Urinary bladder (tissue), 3 donors: ENCODE measurements at regions not wholly inside any gene's neighbourhood (a gene's known extent, or its start where the extent isn't known, plus 50 kb on each side); places are given as distances from the start of the nearest gene placed in this dataset.

Experiments
- DNase-seq: peaks from one replicate; pipeline ENCODE4 v3.0.0-alpha.2; 2015; ENCODE audit errors: extremely low spot score
- H3K27ac ChIP-seq: one replicate; pipeline ENCODE4 v1.5.1; 2013; ENCODE audit warnings: low read depth, mild to moderate bottlenecking, moderate library complexity
- H3K36me3 ChIP-seq: one replicate; pipeline ENCODE4 v1.6.1; 2013; ENCODE audit warnings: mild to moderate bottlenecking, moderate library complexity; ENCODE audit not compliant: insufficient read depth
- H3K4me1 ChIP-seq: one replicate; pipeline ENCODE4 v1.6.1; 2013; ENCODE audit warnings: mild to moderate bottlenecking, moderate library complexity; ENCODE audit not compliant: insufficient read depth
- H3K4me3 ChIP-seq: one replicate; pipeline ENCODE4 v1.5.1; 2013; ENCODE audit warnings: low read depth, low read length
- WGBS: extraction: QIAGEN DNeasy Blood & Tissue Kit; methylation state at CpG from one replicate; pipeline ENCODE4 v1.1.7; 2013; 5-methylcytosine and 5-hydroxymethylcytosine counted together
- donor health status: healthy with polysubstance abuse.
- donor health status: healthy.

DNA sequence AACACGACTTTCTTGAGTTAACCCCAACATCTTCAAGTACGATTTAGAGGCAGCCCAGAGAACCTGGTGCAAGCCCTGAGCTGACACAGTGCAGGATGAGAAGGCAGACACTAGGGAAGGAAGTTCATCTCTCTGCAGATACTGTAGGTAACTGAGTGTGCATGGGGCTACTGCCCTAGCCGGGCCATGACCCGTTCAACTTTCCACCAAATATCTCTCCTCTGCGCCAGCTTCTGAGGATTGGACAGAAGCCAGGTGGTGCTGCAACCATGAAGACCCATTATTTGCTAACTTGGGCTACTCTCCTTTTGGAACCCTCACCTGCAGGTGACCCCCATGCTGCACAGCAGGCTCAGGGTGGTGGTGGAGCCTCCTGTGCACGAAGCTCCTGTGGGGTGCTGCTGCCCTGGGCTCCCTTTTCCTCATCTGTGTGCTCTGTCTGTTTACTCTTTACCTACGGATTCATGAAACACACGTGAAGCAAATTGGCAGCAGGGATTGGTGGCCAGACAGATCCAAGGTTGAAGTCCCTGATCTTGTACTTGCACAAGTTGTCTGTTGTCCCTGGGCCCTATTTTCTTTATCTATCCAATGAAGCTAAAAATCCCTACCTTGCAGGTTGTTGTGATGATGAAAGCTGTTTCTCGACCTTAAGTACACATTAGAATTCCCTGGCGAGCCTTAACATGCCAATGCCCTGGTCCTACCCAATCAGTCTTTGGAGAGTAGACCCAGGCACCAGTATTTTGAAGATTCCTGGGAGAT is 227.8 kb downstream of the LACC1 start:
- H3K27ac ChIP-seq, result peak overlapping the region; percentile 43
- DNase-seq, result no peak
- 74% methylated on average over 10 of the region's 10 CpGs for WGBS
- no peak overlapping the region for H3K4me3 ChIP-seq
- H3K36me3 ChIP-seq, result no peaks in the 10 kb centered on the region
- no peaks in the 10 kb centered on the region for H3K4me1 ChIP-seq

DNA sequence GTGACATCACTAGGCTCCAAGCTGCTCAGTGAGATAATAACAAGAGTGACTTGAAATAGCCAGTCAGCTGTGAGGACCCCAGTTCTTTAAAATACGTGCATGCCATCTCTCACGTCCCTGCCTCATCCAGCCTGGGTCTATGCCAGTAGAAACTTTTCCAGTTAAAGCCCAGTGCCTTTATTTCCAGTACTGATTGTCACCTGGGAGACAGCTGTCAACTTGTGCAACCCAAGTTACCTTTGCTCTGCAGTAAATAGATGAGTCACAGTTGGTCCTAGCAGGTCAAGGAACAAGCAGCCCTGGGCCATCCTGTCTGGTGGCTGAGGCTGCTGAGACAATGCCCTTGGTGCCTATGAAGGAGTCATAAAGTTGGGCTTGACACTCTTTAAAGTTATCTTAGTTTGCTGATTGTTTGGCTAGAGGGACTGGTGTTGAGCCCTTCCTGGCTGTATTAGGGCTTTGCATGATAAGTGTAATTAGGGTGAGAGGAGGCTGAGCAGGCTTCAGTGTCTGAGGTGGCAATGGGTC is 228.7 kb downstream of the LACC1 start:
- no peak for DNase-seq
- H3K4me3 ChIP-seq, result no peak overlapping the region
- H3K4me1 ChIP-seq, result no peaks in the 10 kb centered on the region
- peak overlapping the region; percentile 47 for H3K27ac ChIP-seq
- no peaks in the 10 kb centered on the region for H3K36me3 ChIP-seq
- WGBS, result 42% methylated on average over 2 of the region's 2 CpGs

DNA sequence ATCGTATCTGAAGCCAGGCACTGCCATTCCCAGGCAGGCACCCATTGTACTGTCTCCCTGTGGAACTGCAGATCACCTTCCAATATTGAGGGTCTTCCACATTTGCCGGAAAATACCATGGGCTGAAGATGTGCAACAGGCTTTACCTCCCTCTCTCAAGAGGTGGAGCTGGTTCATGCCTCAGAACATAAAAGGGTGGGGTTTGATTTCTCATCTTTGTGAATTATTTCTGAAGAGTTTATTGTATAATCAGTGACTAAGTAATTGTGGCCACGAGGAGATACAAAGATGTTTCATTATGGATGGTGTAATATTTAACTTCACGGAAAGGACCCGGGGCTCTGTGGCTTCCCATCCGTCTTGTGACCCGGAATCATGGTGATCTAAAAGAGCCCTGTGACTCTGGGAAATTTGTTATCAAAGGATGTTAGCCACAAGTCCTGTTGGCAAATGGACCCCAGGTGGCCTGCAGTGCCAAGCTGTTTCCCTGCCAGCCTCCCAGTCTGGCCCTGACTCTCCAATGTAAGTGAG is 230.5 kb downstream of the LACC1 start:
- Histone ChIP-seq H3K4me3 (no peak overlapping the region), H3K4me1 (no peaks in the 10 kb centered on the region), H3K27ac (no peak overlapping the region), H3K36me3 (no peaks in the 10 kb centered on the region)
- 72% methylated on average over 7 of the region's 7 CpGs for WGBS
- DNase-seq, result no peak

DNA sequence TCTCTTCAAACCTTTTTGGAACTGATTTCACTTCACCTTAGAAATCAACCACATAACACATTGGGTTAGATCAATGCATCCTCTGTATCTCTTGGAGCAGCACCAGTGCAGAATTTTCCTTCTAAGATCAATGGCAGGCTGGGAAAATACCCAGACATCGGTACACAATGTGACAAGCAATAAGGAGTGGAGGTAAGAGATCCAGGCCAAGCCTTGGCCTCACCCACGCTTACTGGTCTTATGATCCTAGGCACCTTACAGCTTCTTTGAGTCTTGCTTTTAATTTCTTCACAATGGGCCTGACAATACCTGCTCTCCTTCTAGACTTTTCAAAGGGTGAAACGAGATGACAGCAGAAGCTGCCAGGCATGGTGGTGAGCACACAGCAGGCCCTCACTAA is 232.0 kb downstream of the LACC1 start:
- Histone ChIP-seq H3K4me3 (no peak overlapping the region), H3K36me3 (no peaks in the 10 kb centered on the region), H3K4me1 (peaks cover 2% of the 10 kb centered on the region), H3K27ac (no peak overlapping the region)
- DNase-seq, result no peak
- 70% methylated on average over 3 of the region's 3 CpGs for WGBS

DNA sequence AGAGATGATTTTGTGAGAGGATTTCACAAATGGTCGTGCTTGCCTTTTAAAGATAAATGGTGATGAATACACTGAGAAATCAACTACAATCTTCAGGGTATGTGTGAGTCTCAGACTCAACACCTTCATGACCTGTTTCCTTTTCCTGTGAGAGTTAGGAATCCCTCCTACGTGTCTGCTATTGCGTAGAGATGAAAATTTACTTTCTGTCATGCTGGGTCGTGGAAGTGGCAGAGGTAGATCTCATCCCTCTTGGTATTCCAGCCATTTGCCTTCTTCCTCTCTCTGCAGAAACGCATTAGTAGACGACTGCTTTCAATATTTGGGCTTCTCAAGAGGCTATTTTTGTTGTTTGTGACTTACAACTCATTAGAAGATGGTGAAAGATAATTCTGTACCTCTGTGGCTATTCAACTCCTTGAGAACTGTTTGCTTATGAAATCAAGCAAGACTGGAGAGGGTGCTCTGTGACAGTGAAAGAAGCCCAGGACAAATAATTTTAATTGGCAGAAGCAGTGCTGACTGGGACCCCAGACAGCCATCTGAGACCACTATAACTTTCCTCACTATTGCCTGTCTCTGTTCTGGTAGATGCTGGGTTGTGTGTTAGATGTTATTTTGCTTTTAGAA is 233.1 kb downstream of the LACC1 start:
- peaks cover 2% of the 10 kb centered on the region for H3K4me1 ChIP-seq
- H3K36me3 ChIP-seq, result no peaks in the 10 kb centered on the region
- H3K27ac ChIP-seq, result no peak overlapping the region
- H3K4me3 ChIP-seq, result no peak overlapping the region
- no peak for DNase-seq
- WGBS, result 82% methylated on average over 6 of the region's 6 CpGs

DNA sequence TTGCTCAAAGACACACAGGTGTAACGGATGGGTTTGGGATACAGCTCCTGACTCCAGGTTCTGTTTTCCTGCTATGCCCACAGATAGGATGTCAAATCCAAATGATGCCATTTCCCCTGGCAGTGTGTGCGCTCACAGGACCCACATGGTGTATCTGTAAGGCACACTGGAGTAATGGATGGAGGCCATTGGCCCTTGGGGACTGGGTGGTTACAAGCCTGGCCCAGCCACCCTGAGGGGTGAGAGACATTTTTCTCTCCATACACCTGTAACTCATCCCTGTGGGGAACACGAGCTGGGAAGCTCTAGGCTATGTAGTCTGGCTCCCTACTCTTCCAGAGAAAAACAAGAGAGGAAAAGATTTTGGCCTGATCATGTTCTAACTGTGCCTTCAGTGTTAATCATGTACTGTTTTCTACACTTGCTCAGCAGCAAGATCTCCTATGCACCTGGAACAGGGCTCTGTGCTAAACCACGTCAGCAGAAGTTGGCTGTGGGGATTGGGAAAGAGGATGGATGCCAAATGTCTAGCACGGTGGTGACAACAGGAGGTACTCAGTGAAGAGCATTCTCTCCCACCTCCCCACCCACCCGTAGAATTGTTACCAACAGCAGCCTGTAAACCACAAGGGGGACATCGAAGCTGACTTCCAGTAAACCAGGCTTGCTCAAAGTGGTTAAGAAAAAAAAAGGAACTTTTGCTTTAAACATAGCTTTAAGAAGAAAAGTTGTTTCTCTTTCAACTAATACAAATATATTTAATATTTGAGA is 237.0 kb downstream of the LACC1 start:
- WGBS, result 58% methylated on average over 7 of the region's 7 CpGs
- no peak for DNase-seq
- Histone ChIP-seq H3K27ac (no peak overlapping the region), H3K36me3 (no peaks in the 10 kb centered on the region), H3K4me1 (peaks cover 2% of the 10 kb centered on the region), H3K4me3 (no peak overlapping the region)

DNA sequence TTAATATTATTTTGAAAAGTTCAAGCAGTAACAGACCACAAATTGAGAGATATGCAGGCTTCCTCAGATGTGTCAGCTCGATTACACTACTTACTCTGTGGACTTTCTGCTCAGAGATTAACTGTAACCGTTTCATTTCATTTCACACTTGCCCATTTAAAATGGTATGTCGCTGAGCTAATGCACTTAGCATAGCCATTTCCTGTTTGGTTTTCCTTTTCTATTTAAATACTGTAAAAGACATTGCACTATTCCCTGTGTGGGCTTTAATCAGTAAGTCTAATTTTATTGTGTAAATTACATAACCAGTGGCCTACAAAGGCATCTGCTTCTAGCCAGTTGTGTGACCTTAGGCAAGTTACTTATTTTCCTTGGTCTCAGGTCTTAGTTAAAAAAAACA is 237.6 kb downstream of the LACC1 start:
- no peak overlapping the region for H3K4me3 ChIP-seq
- 28% methylated on average over 3 of the region's 3 CpGs for WGBS
- no peaks in the 10 kb centered on the region for H3K36me3 ChIP-seq
- H3K27ac ChIP-seq, result no peak overlapping the region
- no peak for DNase-seq
- H3K4me1 ChIP-seq, result peaks cover 2% of the 10 kb centered on the region

DNA sequence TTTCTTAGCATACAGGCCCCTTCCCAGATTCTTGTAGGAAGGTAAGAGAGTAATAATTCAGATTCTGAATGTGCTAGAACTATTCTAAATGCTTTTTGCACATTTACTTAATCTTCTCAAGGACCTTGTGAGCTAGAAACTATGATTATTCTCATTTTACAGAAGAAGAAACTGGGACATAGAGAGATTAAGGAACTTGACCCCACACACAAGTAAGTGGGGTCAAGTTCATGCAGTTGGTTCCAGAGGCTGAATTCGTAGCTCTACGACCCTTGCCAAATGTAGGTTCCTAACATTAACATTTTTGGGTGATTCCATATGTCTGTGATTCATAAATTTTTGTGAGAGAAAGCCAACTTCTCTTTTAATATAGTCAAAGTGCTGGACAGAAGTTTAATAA is 238.1 kb downstream of the LACC1 start:
- no peak for DNase-seq
- 75% methylated on average over 2 of the region's 2 CpGs for WGBS
- H3K27ac ChIP-seq, result no peak overlapping the region
- H3K36me3 ChIP-seq, result no peaks in the 10 kb centered on the region
- H3K4me1 ChIP-seq, result peaks cover 2% of the 10 kb centered on the region
- no peak overlapping the region for H3K4me3 ChIP-seq

DNA sequence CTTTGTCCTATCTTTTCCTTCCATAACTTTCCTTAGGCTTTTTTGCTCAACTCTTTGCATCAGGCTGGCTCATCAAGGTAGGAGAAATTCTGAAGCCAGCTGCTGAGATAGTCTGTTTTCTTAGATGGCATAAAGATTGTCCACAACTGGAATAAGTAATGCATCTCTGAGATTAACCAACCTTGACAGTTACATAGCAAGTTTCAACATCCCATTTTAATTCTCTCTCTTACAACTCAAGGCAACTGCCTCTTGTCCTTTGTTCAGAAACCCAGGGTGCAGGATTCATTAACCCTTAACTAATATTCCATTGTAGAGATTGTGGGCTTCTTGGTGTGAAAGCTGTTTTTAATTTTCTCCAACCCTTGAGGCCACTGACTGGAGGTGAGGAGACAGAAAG is 239.2 kb downstream of the LACC1 start:
- Histone ChIP-seq H3K4me3 (no peak overlapping the region), H3K27ac (no peak overlapping the region), H3K36me3 (no peaks in the 10 kb centered on the region), H3K4me1 (peaks cover 2% of the 10 kb centered on the region)
- DNase-seq, result no peak

DNA sequence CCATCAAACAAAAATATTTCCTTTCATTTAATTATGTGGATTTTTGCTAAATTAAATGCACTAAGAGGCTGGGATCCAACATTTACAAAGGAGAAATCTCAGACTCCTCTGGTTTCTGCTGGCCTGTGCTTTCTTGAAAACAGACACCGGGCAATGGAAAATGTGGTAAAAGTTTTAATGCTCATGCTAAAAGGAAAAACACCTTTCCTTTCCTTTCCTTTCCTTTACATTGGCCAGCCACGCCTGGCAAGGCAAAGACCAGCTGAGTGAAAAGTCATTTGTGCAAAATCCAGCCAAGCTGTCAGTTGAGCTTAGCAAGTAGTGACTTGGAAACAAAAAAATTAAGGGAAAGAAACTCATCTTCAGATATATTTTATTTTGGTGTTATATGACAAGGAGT is 240.3 kb downstream of the LACC1 start:
- Histone ChIP-seq H3K4me1 (peaks cover 2% of the 10 kb centered on the region), H3K27ac (no peak overlapping the region)
- no peak for DNase-seq

DNA sequence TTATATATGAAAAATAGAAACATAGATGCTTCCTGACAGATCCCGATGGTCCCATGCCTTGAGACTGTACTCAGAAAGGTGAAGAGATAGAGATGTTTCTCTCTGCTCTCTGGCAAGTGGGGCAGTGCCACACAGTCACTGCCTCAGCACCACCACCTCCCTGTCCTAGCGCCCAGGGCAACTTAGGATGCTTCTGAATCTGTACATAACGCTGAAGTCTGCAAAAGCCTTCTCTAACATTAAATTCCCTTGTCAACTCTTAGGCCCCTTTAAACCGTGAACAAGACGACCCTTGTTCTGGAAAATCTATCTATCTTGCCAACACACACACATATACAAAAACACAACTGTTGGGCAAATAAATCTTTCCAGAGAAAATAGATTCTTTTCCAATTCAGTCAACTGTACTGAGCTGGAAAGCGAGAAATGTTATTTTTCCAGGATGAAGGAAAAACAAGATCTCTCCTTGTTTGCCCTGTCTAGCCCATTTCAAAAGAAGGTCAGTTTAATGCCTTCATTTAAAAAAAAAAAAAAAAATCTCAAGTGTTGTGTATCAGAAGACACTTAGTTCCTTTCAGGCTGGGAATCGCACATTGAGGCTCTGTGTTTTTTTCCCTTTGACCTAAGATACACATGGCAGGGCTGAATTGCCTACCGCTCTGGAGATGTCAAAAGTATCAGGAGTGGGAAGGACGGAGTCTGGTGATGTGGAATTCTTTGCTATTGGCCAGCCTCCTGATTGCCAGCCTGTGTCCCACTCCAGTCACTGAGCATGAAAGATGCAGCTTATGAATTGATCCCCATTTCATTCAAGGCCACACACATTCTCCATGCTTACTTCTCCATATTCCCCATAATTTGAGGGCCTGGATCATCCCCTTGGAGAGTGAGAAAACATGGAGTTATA is 241.4 kb downstream of the LACC1 start:
- no peak overlapping the region for H3K4me3 ChIP-seq
- H3K4me1 ChIP-seq, result peaks cover 2% of the 10 kb centered on the region
- WGBS, result 84% methylated on average over 9 of the region's 9 CpGs
- no peak overlapping the region for H3K27ac ChIP-seq
- no peak for DNase-seq
- H3K36me3 ChIP-seq, result no peaks in the 10 kb centered on the region

More for the DNA sequence above, 240.3 kb downstream of the LACC1 start:
- WGBS, result 80% methylated on average over 2 of the region's 2 CpGs
- H3K36me3 ChIP-seq, result no peaks in the 10 kb centered on the region
- H3K4me3 ChIP-seq, result no peak overlapping the region

DNA sequence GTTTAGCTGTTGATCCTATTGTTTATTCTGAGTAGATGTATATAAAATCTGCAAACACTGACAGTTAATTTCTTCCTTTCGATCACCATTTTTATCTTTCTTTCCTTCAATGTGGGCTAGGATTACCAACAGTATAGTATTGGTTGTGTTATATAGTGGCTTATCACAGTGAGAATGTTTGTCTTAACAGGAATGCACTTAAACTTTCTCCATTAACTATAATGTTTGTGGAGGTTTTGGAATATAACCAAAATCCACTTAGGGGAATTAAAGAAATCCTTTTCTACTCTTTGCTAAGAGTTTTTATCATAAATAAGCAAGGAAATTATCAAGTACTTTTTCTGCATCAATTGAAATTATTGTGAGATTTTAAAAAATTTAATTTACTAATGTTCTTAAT is 244.6 kb downstream of the LACC1 start:
- Histone ChIP-seq H3K36me3 (no peaks in the 10 kb centered on the region), H3K4me1 (no peaks in the 10 kb centered on the region), H3K27ac (no peak overlapping the region), H3K4me3 (no peak overlapping the region)
- 60% methylated on average over 1 of the region's 1 CpG for WGBS
- no peak for DNase-seq

DNA sequence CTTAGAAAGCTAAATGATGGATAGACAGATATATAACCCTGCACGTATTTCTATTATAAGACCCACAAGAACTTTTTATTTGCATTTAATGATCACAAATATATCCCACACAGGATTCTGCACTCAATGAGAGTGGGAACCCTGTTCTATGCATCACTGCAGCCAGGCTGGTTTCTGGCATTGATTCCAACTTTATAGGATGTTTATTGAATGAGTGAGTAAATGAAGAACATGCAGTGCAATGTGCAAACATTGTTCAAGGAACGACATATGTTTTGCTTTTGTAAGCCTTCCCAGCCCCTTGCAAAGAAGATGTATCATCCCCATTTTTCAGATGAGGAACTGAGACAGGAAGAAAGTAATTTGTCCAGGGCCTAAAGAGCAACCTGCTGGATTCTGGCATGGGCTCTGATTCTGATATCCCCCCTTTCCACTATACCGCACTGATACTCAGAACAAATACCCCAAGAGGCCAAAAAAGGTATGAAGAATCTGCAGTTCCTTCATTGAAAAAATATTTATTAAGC is 246.3 kb downstream of the LACC1 start:
- 64% methylated on average over 3 of the region's 3 CpGs for WGBS
- Histone ChIP-seq H3K4me1 (no peaks in the 10 kb centered on the region), H3K27ac (no peak overlapping the region), H3K4me3 (no peak overlapping the region), H3K36me3 (no peaks in the 10 kb centered on the region)
- DNase-seq, result no peak
